ENCODE measurements at regions not wholly inside any gene's neighbourhood (a gene's known extent, or its start where the extent isn't known, plus 50 kb on each side); places are given as distances from the start of the nearest gene placed in this dataset.

- TF ChIP-seq MNT (IDR thresholded peaks at IDR 0.05) (no peak), CREBL2 (CRISPR knock-in tag; IDR thresholded peaks at IDR 0.05; ENCODE audit: borderline replicate concordance) (no peak), ZSCAN21 (CRISPR knock-in tag; IDR thresholded peaks at IDR 0.05; ENCODE audit: borderline replicate concordance) (no peak), ZNF331 (CRISPR knock-in tag; IDR thresholded peaks at IDR 0.05) (no peak), ZMAT5 (CRISPR knock-in tag; IDR thresholded peaks at IDR 0.05; ENCODE audit: borderline replicate concordance, low read depth) (no peak), CBX5 (CRISPR knock-in tag; IDR thresholded peaks at IDR 0.05; ENCODE audit: borderline replicate concordance) (no peak), XRCC5 (optimal IDR thresholded peaks at IDR 0.05; ENCODE audit: low read length) (no peak), LBX2 (CRISPR knock-in tag; IDR thresholded peaks at IDR 0.05; ENCODE audit: borderline replicate concordance) (no peak), POLR2AphosphoS2 (IDR thresholded peaks at IDR 0.05; ENCODE audit: low read depth, low read length) (no peak), MXI1 (IDR thresholded peaks at IDR 0.05; ENCODE audit: borderline replicate concordance, low read depth, low read length) (no peak), TOPORS (CRISPR knock-in tag; IDR thresholded peaks at IDR 0.05) (no peak)
These were observed 1195.7 kb downstream of the AMY1C start (continued) for GRCh38 chr1:104945406-104945805.

GRCh38 chr1:104946558-104947210 is 1197.0 kb downstream of the AMY1C start:
- intact Hi-C loops (cut with micrococcal nuclease; ENCODE audit: unreplicated experiment) (no loop called here), in situ Hi-C loops (cut with HindIII; ENCODE audit: extremely low pct_ligation_motif_present, low pct_unique_long_range_greater_than_20kb) (no loop called here)
- Histone ChIP-seq H3K4me3 (replicated peaks in 1 of 3; ENCODE audit: insufficient read depth in 1 of 3, low read depth in 2 of 3, low read length in 3 of 3) (no peak overlapping the region), H3K27ac (ENCODE audit: extremely low read length, insufficient read depth, low read length) (no peak overlapping the region), H3K4me1 (ENCODE audit: insufficient read depth, low read length) (no peaks in the 10 kb centered on the region), H3K9ac (ENCODE audit: insufficient read depth, low read depth, low read length) (no peak overlapping the region), H4K20me1 (ENCODE audit: insufficient read depth, low read length) (no peaks in the 10 kb centered on the region), H3K79me2 (ENCODE audit: insufficient read depth, low read length) (no peaks in the 10 kb centered on the region), H3K36me3 (replicated peaks in 1 of 2; ENCODE audit: control insufficient read depth in 1 of 2, insufficient read depth in 2 of 2, low read length in 2 of 2) (no peaks in the 10 kb centered on the region), H2AFZ (ENCODE audit: low read length) (no peak overlapping the region), H3K4me2 (ENCODE audit: low read depth, low read length) (no peak overlapping the region), H3K9me3 (ENCODE audit: low read length) (no peaks in the 10 kb centered on the region; the same call in 1 of the 2 replicates), H3K27me3 (ENCODE audit: control insufficient read depth in 1 of 2, insufficient read depth in 2 of 2, low read length in 2 of 2) (no peaks in the 10 kb centered on the region)
- no peak for DNase-seq (ENCODE audit: low spot score)
- no peak for TF ChIP-seq CBFB (CRISPR knock-in tag; IDR thresholded peaks at IDR 0.05)
- TF ChIP-seq ZNF564 (CRISPR knock-in tag; IDR thresholded peaks at IDR 0.05), result no peak
- no peak for TF ChIP-seq IRF9 (CRISPR knock-in tag; IDR thresholded peaks at IDR 0.05; ENCODE audit: borderline replicate concordance)
- no TSS peak for BruUV-seq (replicated peaks)
- 5% methylated on average over 4 of the region's 4 CpGs for WGBS (ENCODE audit: low lambda C conversion rate)
- ATAC-seq, result no peak
- CTCF ChIA-PET (ENCODE audit: low intra/inter-chr PET ratio, low total read pairs), result no interaction called here
- FAIRE-seq, result no peak
- POLR2A ChIA-PET, result no interaction called here
